ENCODE measurements at regions not wholly inside any gene's neighbourhood (a gene's known extent, or its start where the extent isn't known, plus 50 kb on each side); places are given as distances from the start of the nearest gene placed in this dataset.

- TF ChIP-seq POLR2A (conservative IDR thresholded peaks at IDR 0.05) (no peak), TBP (optimal IDR thresholded peaks at IDR 0.05; ENCODE audit: low read depth, low read length) (no peak), L3MBTL2 (IDR thresholded peaks at IDR 0.05) (no peak), HNRNPLL (IDR thresholded peaks at IDR 0.05; ENCODE audit: low read depth, low read length, poor library complexity, severe bottlenecking) (no peak), FOXJ2 (tag; IDR thresholded peaks at IDR 0.05) (no peak), SP1 (CRISPR knock-in tag; IDR thresholded peaks at IDR 0.05) (no peak), RBM25 (IDR thresholded peaks at IDR 0.05; ENCODE audit: low read depth, low read length, severe bottlenecking) (no peak), CUX1 (CRISPR knock-in tag; IDR thresholded peaks at IDR 0.05) (no peak)
These were observed 755.5 kb downstream of the GLUD2 start for GRCh38 chrX:121802881-121803412.

Measured in K562 (cell line).